GM18870 (cell line): ENCODE measurements at regions not wholly inside any gene's neighbourhood (a gene's known extent, or its start where the extent isn't known, plus 50 kb on each side); places are given as distances from the start of the nearest gene placed in this dataset.

ENCODE experiments used
- ATAC-seq: cut with Tn5 transposase; IDR thresholded peaks from one replicate; pipeline ENCODE4 v1.9.1; 2021; ENCODE audit warnings: moderate library complexity; ENCODE audit not compliant: unreplicated experiment

DNA sequence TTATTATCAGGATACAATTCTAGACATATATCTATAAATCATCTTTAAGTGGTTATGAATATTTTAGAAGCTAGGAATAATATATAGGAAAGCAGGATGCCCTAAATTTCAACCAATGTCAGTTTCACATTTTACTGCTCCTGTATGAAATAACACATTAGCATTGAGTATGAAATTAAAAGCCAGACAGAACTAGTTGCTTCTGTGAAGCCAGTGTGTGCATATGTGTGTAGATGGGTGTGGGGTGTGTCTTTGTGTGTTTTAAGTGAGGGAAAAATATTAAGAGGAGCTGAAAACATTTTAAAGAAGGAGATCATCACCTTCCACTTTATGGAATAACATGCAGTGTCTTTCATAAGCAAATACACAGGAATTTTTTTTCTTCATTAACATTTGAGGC is 271.4 kb upstream of the RORA start:
- ATAC-seq: no peak

DNA sequence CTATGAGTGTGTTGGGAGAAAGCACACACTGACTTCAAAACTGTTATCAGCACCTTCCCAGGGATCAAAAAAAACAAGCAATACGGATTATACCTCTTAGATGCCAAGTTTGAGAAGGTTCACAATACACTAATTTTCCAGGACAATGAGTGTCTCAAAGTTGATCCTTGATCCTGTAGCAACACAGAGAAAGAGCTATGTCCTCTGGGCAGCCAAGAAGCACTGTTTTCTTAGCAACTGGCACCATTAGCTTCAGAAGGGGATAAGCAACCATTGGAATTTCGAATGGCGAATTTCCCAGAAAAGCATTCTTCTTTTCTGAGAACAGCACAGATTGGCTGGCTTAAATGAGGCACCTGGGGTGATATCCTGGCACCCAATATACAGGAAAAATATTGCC is 270.3 kb upstream of the RORA start:
- ATAC-seq: no peak

DNA sequence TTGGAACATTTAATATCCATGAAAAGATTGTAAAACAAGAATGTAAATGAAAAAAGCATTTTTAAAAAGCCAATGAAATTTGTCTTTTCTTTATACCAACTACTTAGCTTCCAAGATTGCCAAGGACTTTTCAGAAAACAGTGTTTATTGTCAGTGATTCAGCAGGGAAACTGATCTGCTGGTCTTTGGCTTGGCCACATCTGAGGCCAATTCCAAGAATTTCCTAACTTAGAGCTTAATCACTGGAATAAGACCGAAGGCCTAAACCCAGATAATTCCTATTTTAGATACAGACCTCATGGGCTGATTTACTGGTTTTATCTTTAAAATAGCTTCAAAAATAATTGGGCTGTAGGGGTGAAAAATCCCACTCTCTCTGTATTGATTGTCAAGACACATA is 260.5 kb upstream of the RORA start:
- no peak for ATAC-seq

DNA sequence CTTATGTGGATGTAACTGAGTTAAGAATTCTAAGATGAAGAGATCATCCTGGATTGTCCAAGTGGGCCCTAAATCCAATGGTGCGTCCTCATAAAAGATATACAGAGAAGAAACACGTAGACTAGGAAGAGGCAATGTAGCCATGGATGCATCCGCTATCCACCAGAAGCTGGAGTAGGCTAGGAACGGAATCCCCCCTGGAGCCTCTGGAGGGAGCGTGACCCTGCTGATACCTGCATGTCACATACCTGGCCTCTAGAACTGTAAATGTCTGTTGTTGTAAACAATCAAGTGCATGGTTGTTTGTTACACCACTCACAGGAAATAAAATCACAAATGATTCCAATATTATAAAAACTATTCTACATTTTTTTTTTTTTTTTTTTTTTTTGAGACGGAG is 254.5 kb upstream of the RORA start:
- no peak for ATAC-seq

DNA sequence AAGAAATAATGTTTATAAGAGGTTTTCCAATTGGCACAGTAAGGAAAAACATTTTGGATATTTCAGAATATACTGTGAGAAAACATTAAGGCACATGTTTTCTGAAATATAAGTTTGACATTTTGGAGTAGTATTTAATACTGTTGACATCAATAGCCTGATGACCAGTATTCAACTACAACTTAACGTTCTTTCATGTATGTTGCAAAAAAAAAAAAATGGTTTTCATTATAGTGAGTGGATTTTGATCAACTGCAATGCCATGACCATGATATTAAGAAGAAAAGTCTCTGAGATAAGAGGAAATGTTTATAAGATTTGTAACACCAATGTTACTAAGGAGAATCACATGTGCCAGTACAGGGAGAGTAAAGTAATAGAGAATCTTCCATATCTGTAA is 252.8 kb upstream of the RORA start:
- no peak for ATAC-seq

DNA sequence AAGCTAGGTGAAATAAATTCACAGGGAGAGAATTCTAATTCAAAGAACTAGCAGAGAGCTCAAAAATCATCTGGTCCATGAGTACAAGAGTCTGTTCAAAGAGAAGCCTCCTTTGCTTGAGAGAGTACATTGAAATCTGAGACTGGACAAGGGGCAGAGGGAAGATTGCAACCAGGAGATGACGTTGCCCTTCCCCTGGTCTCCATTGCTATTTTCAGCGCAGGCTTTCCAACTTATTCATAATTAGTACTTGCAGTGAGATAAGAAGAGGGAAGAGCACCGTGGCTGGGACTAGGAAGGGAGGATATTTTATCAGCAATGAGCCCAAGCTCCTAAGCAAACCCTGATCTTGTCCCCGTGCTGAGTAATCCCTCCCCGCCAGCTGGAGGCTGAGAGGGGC is 251.8 kb upstream of the RORA start:
- no peak for ATAC-seq

DNA sequence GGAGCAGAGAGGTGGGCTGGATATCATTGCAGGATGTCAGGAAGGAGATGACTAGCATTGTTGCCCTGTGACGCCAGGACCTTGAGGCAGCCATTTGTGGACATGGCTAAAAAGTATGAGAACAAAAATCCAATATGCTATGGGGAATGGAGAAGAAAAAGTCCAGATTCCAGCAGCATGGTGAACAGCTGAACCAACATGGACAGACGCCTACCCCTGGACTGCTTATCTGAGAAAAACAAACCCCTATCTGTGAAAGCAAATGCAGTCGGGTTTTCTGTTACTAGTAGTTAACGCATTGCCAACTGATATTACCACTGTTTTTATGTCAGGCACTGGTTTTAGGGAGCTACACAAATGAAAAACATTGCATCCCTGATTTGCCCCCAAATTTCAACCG is 251.2 kb upstream of the RORA start:
- ATAC-seq: no peak

DNA sequence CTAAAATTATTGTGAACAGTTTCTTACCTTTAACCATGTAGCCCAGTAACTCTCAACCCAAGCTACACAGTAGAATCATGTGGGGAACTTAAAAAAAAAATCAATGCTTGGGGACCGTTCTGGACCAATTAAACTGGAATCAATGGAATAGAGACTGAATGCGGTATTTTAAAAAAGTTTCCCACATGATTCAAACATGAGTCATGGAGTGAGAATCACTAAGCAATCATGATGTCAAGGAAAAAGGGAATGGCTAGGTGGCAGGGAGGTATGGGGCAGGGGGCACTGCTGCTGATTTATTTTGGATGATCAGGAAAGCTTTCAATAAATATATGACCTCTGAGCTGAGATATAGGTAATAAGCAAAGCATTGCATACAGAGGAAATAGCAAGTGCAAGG is 250.5 kb upstream of the RORA start:
- ATAC-seq: no peak

DNA sequence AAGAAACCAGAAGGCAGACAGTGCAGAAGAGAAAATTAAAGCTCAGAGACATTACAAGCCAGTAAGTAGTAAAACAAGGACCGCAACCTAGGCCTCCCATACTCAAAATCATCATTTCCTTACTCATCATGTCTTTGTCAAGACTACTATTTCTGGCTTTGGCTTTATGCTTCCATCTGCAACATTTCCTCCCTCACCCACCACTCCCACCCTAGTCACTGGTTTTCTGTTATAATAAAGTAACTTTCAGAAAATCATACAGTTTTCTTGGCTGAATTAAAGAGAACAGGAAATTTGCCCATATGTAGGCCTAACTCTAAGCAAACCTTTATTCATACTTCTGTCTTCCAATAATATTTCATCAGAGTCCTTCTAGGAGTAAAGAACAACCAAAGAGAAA is 247.6 kb upstream of the RORA start:
- no peak for ATAC-seq

DNA sequence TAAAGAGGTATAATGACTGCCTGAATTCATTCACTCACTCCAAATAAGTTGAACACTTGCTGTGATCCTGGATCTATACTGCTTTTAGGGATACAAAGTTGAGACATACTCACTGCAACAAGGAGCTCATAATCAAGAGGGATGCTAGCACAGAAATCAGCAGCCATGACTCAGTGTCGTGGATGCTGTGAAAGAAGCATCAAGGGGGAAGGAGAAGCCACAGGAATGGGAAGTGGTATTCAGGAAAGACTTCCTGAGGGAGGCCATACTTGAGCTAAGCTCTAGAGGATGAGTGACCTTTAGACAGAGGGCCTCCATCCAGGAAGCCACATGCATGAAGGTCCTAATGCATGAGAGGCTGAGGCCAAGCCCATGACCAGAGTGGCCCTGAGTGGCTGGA is 245.7 kb upstream of the RORA start:
- no peak for ATAC-seq

DNA sequence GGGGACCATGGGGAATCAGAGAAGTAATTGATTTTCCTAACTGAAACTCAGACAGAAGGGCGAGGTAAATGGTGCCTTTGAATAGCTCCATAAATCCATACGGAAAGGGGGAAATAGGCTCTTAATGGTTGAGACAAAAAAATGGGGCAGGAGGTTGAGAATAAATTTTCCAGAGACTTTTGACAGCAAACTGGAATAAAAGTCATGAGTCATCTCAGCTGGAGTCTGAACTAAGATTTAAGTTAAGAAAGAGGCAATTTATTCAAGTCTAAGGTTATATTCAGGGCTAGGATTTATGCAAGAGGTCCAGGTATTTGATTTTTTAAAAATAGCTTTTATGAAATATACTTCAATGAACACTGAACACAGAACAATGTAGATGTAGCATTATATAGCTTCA is 238.7 kb upstream of the RORA start:
- ATAC-seq: no peak

DNA sequence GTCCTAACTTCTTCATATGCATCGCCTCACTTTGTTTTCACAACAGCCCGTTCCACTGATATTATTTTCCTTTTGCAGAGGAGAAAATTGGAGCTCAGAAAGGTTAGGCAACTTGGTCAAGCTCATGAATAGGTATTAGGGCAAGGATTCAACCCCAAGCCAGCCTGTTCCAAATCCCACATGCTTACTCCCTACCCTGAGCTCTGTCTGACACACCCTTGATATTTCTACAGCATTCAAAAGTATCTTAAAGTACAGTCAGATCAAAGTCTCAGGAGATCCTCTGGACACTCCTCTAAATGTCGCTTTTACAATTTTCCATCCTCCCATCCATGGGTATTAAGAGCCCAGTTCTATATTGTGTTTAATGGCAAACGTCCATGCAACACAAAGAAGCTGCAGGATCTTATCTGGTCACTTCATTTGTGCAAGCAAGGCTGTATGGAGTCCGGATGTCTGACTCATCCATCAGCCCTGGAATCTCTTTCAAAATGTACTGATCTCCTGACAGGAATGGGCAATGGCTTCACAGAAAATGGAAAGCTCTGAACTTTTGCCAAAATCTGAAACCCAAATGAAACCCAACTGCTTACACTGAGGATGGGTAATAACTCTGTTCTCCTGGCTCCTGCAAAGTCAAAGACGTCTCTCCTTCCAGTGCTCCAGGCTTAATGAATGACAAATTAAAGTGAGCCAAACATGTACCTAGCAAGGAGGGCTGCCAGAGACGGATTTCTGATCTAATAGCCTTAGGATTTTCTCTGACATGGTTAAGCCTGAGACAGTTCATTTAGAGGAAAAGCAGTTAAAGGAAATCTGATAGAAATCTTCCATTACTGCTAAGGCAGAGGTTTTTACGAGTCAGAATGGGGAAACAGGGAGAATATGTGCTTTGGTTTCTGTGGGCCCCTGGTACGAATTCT is 230.9 kb upstream of the RORA start:
- ATAC-seq: no peak

DNA sequence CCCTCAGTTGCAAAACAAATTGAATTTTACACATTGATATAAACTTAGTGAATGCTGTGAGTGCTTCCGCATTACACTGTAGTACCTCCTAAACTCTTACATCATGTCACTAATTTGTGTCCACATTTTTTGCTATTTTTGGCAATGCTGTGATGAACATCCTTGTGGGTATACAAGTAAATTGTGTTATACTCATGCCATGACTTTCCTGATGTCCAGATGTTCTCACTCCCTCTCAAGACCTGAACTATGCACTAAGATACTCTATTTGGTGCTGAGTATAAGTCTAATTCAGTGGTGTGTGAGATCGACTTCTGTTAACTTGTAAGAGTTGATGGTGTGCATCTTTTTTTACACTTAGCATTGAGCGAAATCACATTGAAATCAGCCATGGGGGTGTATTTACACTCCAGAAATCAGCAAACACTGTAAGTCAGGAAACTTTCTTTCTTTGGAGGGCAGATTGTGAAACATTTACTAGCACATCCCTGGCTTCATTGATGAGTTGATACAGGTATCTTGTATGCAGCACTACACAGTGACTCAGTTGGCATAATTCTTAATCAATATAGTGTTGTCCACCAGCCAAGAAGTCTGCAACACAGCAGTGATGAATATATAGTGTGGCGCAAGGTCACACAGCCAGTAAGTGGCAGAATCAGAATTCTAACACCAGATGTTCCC is 228.1 kb upstream of the RORA start:
- ATAC-seq: no peak

DNA sequence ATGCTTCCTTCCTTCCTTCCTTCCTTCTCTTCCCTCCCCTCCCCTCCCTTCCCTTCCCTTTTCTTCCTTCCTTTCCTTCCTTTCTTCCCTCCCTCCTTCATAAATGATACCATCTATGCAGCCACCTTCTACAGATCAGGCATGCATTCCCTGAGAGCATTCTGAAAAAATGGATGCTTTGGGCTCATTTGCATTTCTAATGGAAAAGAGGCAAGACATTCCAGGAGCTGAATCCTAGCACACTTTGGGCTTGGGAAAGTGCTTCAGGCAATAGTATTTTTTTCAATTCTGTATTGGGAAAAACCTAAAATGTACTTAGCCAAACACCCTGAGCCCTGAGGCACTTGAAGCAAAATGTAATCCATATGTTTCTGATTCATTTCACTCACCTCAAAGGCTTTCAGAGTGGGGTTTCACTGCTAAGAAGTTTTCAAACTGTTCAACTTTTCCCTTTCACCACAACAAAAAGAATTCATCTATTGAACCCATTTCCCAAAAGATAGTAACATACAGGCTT is 220.1 kb upstream of the RORA start:
- ATAC-seq: no peak

DNA sequence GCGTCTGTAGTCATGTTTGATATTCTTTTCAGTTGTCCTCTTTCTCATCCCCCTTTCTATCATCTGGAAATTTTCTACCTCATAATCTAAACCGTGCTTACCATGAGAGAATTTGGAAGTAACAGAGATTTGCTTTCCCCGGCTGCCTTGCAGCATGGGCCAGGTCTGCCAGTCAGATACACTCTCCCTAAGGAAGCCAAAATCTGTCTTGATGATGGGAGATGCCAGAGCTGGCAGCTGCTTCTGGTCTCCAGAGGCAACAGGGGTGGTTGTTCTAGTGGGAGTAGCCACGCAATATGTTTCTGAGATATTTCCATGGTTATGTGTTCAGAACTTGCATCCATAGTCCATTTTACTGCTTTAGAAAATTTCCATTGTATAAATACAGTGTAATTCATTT is 218.9 kb upstream of the RORA start:
- no peak for ATAC-seq

DNA sequence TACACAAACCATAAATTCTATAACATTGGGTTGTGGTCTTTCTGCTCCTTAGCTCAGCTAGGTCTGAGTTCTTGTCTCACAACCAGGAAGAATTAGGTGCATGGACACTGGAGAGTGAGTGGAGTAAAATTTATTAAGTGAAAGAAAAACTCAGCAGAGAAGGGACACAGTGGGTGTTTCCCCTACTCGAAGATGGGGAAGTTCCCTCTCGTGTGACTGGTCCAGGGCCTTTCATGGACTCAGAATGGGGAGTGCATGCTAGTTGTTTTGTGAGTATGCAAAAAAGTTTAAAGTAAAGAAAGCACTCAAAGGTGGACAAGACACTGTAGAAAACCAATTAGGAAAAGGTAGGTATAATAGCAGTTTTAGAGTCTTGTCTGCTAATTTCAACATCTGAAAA is 215.5 kb upstream of the RORA start:
- no peak for ATAC-seq

DNA sequence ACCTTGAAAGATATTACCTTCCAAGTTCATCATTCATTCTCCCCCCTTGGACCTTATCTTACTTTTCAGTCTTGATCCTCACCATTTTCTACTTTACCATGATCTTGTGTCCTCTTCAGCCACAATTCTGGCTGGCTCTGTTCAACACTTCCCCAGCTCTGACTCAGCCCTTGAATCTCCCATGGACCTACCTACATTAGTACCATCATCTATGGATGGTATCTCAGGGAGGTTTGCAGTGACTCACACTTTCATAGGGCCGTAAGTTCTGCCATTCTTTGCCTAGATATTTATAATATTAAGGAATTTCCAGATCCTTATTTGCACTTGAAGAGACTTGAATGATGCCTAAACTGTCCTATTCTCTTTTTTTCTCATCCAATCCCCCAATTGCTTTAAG is 213.7 kb upstream of the RORA start:
- ATAC-seq: no peak

DNA sequence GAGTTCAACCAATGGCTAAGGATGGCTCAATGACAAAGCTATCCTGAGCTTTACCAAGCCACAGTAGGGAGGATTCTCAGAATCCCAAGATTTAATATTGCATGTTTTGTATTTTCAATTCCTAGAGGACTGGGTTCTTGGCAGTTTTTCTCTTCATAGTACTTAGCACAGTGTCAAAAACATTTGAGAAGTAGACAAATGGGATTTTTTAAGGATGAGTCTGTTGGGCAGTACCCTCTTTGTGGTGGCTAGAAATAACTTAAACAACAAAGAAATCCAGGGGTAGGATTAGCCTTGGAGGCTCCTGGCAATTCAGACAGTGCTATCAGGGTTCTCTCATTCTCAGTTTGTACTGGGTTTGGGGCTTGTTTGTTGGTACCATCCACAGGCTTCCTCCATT is 212.8 kb upstream of the RORA start:
- ATAC-seq: no peak

DNA sequence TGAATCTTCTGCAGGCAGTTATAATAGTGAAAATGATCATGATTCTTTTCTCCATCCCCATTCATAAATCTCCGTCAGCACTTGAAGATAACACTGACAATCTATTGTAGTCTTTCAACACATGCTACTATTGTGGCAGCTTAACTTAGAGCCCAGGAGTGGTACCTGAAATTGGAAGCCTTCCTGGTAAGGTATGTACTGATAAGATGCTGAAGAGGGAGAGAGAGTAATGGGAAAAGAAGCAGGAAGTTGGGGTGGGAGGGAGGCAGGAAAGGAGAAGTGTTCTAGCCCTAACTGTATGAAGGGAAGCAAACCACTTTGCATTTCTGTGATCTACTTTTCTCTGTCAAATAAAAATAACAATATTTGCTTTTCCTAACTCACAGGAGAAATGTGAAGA is 197.4 kb upstream of the RORA start:
- no peak for ATAC-seq

DNA sequence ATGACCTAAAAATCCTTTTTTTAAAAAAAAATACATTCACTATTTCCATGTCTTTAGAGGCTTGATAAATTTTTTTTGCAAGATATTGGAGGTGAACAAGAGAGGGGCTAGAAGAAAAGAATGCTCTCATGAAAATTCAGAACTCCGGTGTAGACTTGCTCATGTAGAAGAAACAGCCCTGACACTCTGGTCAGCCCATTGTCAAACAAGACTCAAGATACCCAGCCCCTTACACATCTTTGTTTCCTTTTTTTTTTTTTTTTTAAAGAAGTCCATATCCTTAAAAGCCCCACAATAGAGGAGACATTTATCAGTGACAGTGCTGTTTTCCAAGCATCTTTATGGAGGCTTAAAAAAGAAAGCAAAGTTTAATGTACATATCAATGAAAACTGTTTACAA is 196.8 kb upstream of the RORA start:
- no peak for ATAC-seq

DNA sequence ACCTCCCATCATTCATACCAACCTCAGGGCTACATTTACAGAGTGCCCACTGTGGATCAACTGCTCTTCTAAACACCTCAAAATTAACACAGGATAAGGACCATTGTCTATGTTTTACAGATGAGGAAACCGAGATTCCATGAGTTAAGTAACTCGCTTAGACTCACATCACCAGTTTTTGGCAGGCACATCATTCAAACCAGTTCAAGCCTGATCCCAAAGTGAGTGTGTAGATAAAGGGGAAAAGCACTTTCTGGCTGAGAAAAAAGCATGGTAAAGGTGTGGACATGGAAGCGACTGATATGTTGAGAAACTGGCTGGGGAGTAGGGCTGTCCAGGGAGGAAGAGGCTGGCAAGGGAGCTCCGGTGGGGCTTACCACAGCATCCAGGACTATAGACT is 193.7 kb upstream of the RORA start:
- ATAC-seq: no peak

DNA sequence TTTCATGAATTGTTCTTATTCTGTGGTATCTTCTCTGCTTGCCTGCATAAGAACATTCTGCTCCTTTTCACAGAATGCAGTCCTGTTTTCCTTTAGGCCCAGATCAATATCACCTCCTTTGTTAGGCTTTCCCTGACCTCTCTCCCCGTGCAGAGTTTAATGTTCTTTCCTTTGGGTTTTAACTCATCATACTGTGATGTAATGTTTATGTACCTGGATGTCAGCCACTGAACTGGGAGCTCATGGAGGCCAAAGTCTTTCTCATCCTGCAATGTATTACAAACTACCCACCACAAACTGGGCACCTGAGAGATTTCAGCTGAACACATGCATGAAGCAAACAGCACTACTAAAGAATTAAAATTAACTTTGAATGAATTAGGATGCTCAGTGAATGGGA is 192.8 kb upstream of the RORA start:
- no peak for ATAC-seq
